SK-N-SH (cell line): ENCODE measurements at regions not wholly inside any gene's neighbourhood (a gene's known extent, or its start where the extent isn't known, plus 50 kb on each side); places are given as distances from the start of the nearest gene placed in this dataset.

ENCODE experiments used
- CTCF ChIA-PET: fragments of 300-600, 350-600 bp; formaldehyde crosslinking; extraction: SDS; loops from one replicate; lab custom pipeline; 2021; lab: Yijun Ruan, JAX
- POLR2A ChIA-PET: fragments of 350-600 bp; sonication (Branson Sonifier 250); formaldehyde crosslinking; extraction: SDS; loops from one replicate; lab custom pipeline; 2020; ENCODE audit warnings: antibody characterized with exemption, inconsistent platforms; lab: Yijun Ruan, JAX
- DNase-seq: peaks from one replicate; pipeline ENCODE4 v3.0.0; 2012
- H2AFZ ChIP-seq: fragments of 200-600 bp; sonication (generic); 2 replicates; pipeline ENCODE4 v1.8.1; 2016; ENCODE audit warnings: antibody characterized with exemption, mild to moderate bottlenecking, low read depth
- H3F3A ChIP-seq: fragments of 200-600 bp; sonication (generic); replicated peaks from 2 replicates; pipeline ENCODE3; 2016; ENCODE audit warnings: antibody characterized with exemption, mild to moderate bottlenecking; ENCODE audit not compliant: insufficient read depth
- H3K27ac ChIP-seq, 2 experiments: fragments of 200-500 bp in 1 of 2; fragments of 200-600 bp in 1 of 2; sonication (Bioruptor generic) in 1 of 2; sonication (generic), shearing (Covaris generic) in 1 of 2; 2 replicates each; pipeline versions ENCODE4 v1.5.1 to v1.6.1; 2014 to 2016; ENCODE audit warnings: low read depth in 2 of 2, inconsistent platforms in 1 of 2, low read length in 1 of 2, mild to moderate bottlenecking in 1 of 2, mixed read lengths in 1 of 2
- H3K27me3 ChIP-seq: fragments of 200-600 bp; sonication (generic), shearing (Covaris generic); 2 replicates; pipeline ENCODE4 v1.6.1; 2016; ENCODE audit warnings: mixed run types; ENCODE audit not compliant: insufficient read depth
- H3K36me3 ChIP-seq, 2 experiments: fragments of 200-500 bp in 1 of 2; fragments of 200-600 bp in 1 of 2; sonication (Bioruptor generic) in 1 of 2; sonication (generic) in 1 of 2; replicated peaks in 1 of 2; 2 replicates each; pipeline versions ENCODE3 to v1.5.1; 2014 to 2016; ENCODE audit warnings: low read length in 1 of 2, mild to moderate bottlenecking in 1 of 2; ENCODE audit not compliant: insufficient read depth in 2 of 2, control insufficient read depth in 1 of 2
- H3K4me1 ChIP-seq, 2 experiments: fragments of 200-500 bp in 1 of 2; fragments of 200-600 bp in 1 of 2; sonication (Bioruptor generic) in 1 of 2; sonication (generic), shearing (Covaris generic) in 1 of 2; 2 replicates each; pipeline versions ENCODE4 v1.5.1 to v1.6.1; 2014 to 2016; ENCODE audit warnings: low read depth in 1 of 2, low read length in 1 of 2, mixed run types in 1 of 2; ENCODE audit not compliant: insufficient read depth in 2 of 2, control insufficient read depth in 1 of 2
- H3K4me2 ChIP-seq: fragments of 200-600 bp; sonication (generic), shearing (Covaris generic); 2 replicates; pipeline ENCODE4 v1.6.1; 2017; ENCODE audit warnings: mixed run types
- H3K4me3 ChIP-seq, 2 experiments: fragments of 200-500 bp in 1 of 2; fragments of 200-600 bp in 1 of 2; sonication (Bioruptor generic) in 1 of 2; sonication (generic), shearing (Covaris generic) in 1 of 2; 2 replicates each; pipeline versions ENCODE4 v1.5.1 to v1.8.1; 2014 to 2016; ENCODE audit warnings: low read depth in 2 of 2, inconsistent platforms in 1 of 2, low read length in 1 of 2, mild to moderate bottlenecking in 1 of 2, mixed read lengths in 1 of 2, moderate library complexity in 1 of 2
- H3K79me2 ChIP-seq: fragments of 200-600 bp; sonication (generic); 2 replicates; pipeline ENCODE4 v1.8.1; 2017; ENCODE audit warnings: mild to moderate bottlenecking; ENCODE audit not compliant: insufficient read depth
- H3K9ac ChIP-seq: fragments of 200-600 bp; sonication (generic); 2 replicates; pipeline ENCODE4 v1.6.1; 2017; ENCODE audit warnings: mixed run types
- H3K9me2 ChIP-seq: fragments of 200-600 bp; sonication (generic); 2 replicates; pipeline ENCODE4 v1.6.1; 2017; ENCODE audit warnings: mixed run types
- H3K9me3 ChIP-seq: fragments of 200-600 bp; sonication (generic); 2 replicates; pipeline ENCODE4 v1.6.1; 2017; ENCODE audit warnings: mixed run types, mild to moderate bottlenecking, moderate library complexity
- H4K20me1 ChIP-seq: fragments of 200-600 bp; sonication (generic); 2 replicates; pipeline ENCODE4 v1.6.1; 2017; ENCODE audit warnings: mild to moderate bottlenecking, mixed run types; ENCODE audit not compliant: insufficient read depth
- CTCF ChIP-seq: fragments of 200-600 bp; sonication (generic); IDR thresholded peaks from 2 replicates; pipeline ENCODE4 v1.6.1; 2017; ENCODE audit warnings: antibody characterized with exemption, mild to moderate bottlenecking, moderate library complexity
- ELF1 ChIP-seq: IDR thresholded peaks from 2 replicates; pipeline ENCODE4 v1.4.0; 2012
- EZH2phosphoT487 ChIP-seq: fragments of 200-600 bp; sonication (generic); IDR thresholded peaks from 2 replicates; pipeline ENCODE4 v1.6.1; 2017; ENCODE audit warnings: low read depth, mixed run types, mild to moderate bottlenecking, antibody characterized with exemption, moderate library complexity, borderline replicate concordance
- FOSL2 ChIP-seq: IDR thresholded peaks from 2 replicates; pipeline ENCODE4 v1.4.0; 2012; ENCODE audit warnings: low read depth, mild to moderate bottlenecking, moderate library complexity, borderline replicate concordance
- FOXJ3 ChIP-seq: sonication (generic); formaldehyde crosslinking; IDR thresholded peaks from 2 replicates; pipeline ENCODE4 v1.5.1; 2020; ENCODE audit warnings: mild to moderate bottlenecking, missing genetic modification reagents
- FOXM1 ChIP-seq: IDR thresholded peaks from 2 replicates; pipeline ENCODE4 v1.4.0; 2012; ENCODE audit warnings: low read depth, mild to moderate bottlenecking
- GABPA ChIP-seq: IDR thresholded peaks from 2 replicates; pipeline ENCODE4 v1.4.0; 2012; ENCODE audit warnings: low read depth, mild to moderate bottlenecking
- IRF3 ChIP-seq: fragments of 150-350 bp; IDR thresholded peaks from 2 replicates; pipeline ENCODE4 v1.6.1; 2016; ENCODE audit warnings: mild to moderate bottlenecking, low read depth, low read length
- JUND ChIP-seq: IDR thresholded peaks from 2 replicates; pipeline ENCODE4 v1.4.0; 2012
- MEF2A ChIP-seq: IDR thresholded peaks from 2 replicates; pipeline ENCODE4 v1.4.0; 2012; ENCODE audit warnings: low read depth, borderline replicate concordance
- NFIC ChIP-seq: IDR thresholded peaks from 2 replicates; pipeline ENCODE4 v1.4.0; 2012; ENCODE audit warnings: borderline replicate concordance
- PBX3 ChIP-seq: IDR thresholded peaks from 2 replicates; pipeline ENCODE4; 2012
- RAD21 ChIP-seq: IDR thresholded peaks from 2 replicates; pipeline ENCODE4 v1.6.1; 2012; ENCODE audit warnings: mild to moderate bottlenecking, low read length
- RCOR1 ChIP-seq: fragments of 150-350 bp; IDR thresholded peaks from 2 replicates; pipeline ENCODE4 v1.6.1; 2017; ENCODE audit warnings: antibody characterized with exemption, low read length
- RFX5 ChIP-seq: IDR thresholded peaks from 2 replicates; pipeline ENCODE4 v1.6.1; 2012; ENCODE audit warnings: mild to moderate bottlenecking, improper control_type of control experiment, low read length
- RXRA ChIP-seq: IDR thresholded peaks from 2 replicates; pipeline ENCODE4 v1.4.0; 2012; ENCODE audit warnings: low read depth, mild to moderate bottlenecking, borderline replicate concordance
- SIN3A ChIP-seq: IDR thresholded peaks from 2 replicates; pipeline ENCODE4 v1.6.1; 2012; ENCODE audit warnings: low read depth, mild to moderate bottlenecking, low read length, moderate library complexity, borderline replicate concordance
- SMC3 ChIP-seq: IDR thresholded peaks from 2 replicates; pipeline ENCODE4 v1.6.1; 2012; ENCODE audit warnings: low read depth, low read length, improper control_type of control experiment
- TCF12 ChIP-seq: IDR thresholded peaks from 2 replicates; pipeline ENCODE4 v1.4.0; 2012
- WGBS: methylation state at CpG from one replicate; pipeline ENCODE4 v1.1.6; 2017; ENCODE audit warnings: low lambda C conversion rate; 5-methylcytosine and 5-hydroxymethylcytosine counted together
- TF ChIP-seq, protein P1 (sequence below): IDR thresholded peaks from 2 replicates; pipeline ENCODE4 v1.4.0; 2012; ENCODE audit warnings: low read depth

GRCh38 chr17:33934696-33935095, 320.4 kb upstream of the CCL2 start:
- DNase-seq, result no peak
- H3K27ac ChIP-seq, result no peak overlapping the region
- no peaks in the 10 kb centered on the region for H3K9me2 ChIP-seq
- no peak overlapping the region for H3K9ac ChIP-seq
- H4K20me1 ChIP-seq, result no peaks in the 10 kb centered on the region
- peaks cover 0 to 3% of the 10 kb centered on the region in 2 experiments; a peak in 1 of 4 replicates for H3K4me1 ChIP-seq
- no peak overlapping the region for H3K4me2 ChIP-seq
- no peaks in the 10 kb centered on the region for H3K36me3 ChIP-seq
- H3K27me3 ChIP-seq, result no peaks in the 10 kb centered on the region
- no peak overlapping the region for H2AFZ ChIP-seq
- 63% methylated on average over 1 of the region's 1 CpG for WGBS
- TF ChIP-seq EZH2phosphoT487, result no peak
- TF ChIP-seq RCOR1, result no peak
- TF ChIP-seq FOXM1, result no peak
- TF ChIP-seq RAD21, result no peak
- TF ChIP-seq FOXJ3 (CRISPR knock-in tag), result no peak
- no peak for TF ChIP-seq PBX3
- no peak for TF ChIP-seq JUND
- TF ChIP-seq NFIC, result no peak
- no peak for TF ChIP-seq RXRA
- ChIA-PET POLR2A (no interaction called here), CTCF (interaction anchor here (1.6 kb wide), 1 partner anchor 155 kb away, joined by 4 read pairs; no protein-coding TSS in a partner anchor)
- H3F3A ChIP-seq, result no peaks in the 10 kb centered on the region
- no peaks in the 10 kb centered on the region for H3K9me3 ChIP-seq
- H3K79me2 ChIP-seq, result no peaks in the 10 kb centered on the region
- no peak overlapping the region for H3K4me3 ChIP-seq

DNA sequence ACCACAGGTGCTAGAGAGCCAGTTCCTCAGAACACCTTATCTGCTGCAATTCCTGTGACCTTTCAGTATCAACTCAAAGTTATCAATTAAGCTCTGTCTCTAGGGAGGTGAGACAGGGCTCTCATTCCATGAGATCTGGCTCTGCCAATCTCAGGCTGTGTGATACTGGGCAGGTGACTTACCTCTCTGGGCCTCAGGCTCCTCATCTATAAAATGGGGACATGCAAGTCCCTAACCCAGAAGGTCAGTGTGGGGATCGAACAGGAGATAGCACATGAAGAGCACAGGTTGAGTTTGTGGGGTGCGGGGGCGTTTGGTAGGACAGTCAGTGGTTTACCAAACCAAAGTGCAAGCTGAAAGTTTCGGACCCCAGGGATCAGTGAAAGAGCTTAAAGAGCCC, 319.3 kb upstream of the CCL2 start:
- TF ChIP-seq, protein P1, sequence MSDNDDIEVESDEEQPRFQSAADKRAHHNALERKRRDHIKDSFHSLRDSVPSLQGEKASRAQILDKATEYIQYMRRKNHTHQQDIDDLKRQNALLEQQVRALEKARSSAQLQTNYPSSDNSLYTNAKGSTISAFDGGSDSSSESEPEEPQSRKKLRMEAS, result no peak
- TF ChIP-seq RFX5, result no peak
- TF ChIP-seq RCOR1, result no peak
- TF ChIP-seq FOXJ3 (CRISPR knock-in tag), result no peak
- no peak for TF ChIP-seq SIN3A
- TF ChIP-seq FOXM1, result no peak
- TF ChIP-seq GABPA, result no peak
- TF ChIP-seq JUND, result no peak
- no peak for TF ChIP-seq SMC3
- no peak for TF ChIP-seq RXRA
- no peak for TF ChIP-seq EZH2phosphoT487
- TF ChIP-seq CTCF, result no peak
- TF ChIP-seq ELF1, result no peak
- no peak for TF ChIP-seq MEF2A
- no peak for TF ChIP-seq IRF3
- no peak for TF ChIP-seq NFIC
- no peak for TF ChIP-seq TCF12
- no peak for TF ChIP-seq FOSL2
- Histone ChIP-seq H3F3A (no peaks in the 10 kb centered on the region), H3K4me3 (no peak overlapping the region), H3K9me2 (no peaks in the 10 kb centered on the region), H3K4me1 (peaks cover 0 to 5% of the 10 kb centered on the region in 2 experiments; a peak in 1 of 4 replicates), H4K20me1 (no peaks in the 10 kb centered on the region), H3K9ac (no peak overlapping the region), H3K9me3 (no peaks in the 10 kb centered on the region), H3K4me2 (no peak overlapping the region), H2AFZ (no peak overlapping the region), H3K79me2 (no peaks in the 10 kb centered on the region), H3K27ac (no peak overlapping the region), H3K36me3 (no peaks in the 10 kb centered on the region), H3K27me3 (no peaks in the 10 kb centered on the region)
- CTCF ChIA-PET, result interaction anchor here (0.7 to 1.6 kb wide), 4 partner anchors 11 to 228 kb away, joined by 3 to 4 read pairs (median 4); no protein-coding TSS in a partner anchor
- DNase-seq, result no peak
- 44% methylated on average over 4 of the region's 4 CpGs for WGBS
- POLR2A ChIA-PET, result no interaction called here
